ENCODE measurements at regions not wholly inside any gene's neighbourhood (a gene's known extent, or its start where the extent isn't known, plus 50 kb on each side); places are given as distances from the start of the nearest gene placed in this dataset.

DNA sequence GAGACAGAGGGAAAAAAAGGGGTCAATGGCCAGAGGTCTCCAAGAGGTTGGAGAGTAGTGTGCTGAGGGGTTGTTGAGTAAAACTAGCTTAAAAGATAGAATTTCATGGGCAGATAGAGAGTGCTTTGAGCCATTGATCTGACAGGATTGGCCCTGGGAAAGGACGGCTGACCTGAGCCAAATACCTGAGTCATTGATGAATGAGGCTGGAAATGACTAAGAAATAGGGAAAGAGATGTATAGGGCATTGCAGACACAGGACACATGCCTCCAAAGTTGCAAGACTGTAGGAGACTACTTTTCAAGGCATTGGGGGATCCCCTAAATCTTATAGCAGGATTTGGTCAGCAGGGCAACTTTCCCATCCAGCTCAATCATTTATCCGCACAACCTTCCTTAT is 168.7 kb downstream of the ABCC12 start:
- TF ChIP-seq POLR2A (IDR thresholded peaks at IDR 0.05; ENCODE audit: low read length): no peak
- TF ChIP-seq GATA1 (IDR thresholded peaks at IDR 0.05; ENCODE audit: low read depth, low read length): no peak

Measured in erythroblast (primary cell).